Epidermal melanocyte (primary cell): ENCODE measurements at regions not wholly inside any gene's neighbourhood (a gene's known extent, or its start where the extent isn't known, plus 50 kb on each side); places are given as distances from the start of the nearest gene placed in this dataset.

Experiments used
- DNase-seq: peaks from one replicate; pipeline ENCODE4 v3.0.0; 2011; ENCODE audit warnings: low spot score; ENCODE audit not compliant: insufficient read length

DNA sequence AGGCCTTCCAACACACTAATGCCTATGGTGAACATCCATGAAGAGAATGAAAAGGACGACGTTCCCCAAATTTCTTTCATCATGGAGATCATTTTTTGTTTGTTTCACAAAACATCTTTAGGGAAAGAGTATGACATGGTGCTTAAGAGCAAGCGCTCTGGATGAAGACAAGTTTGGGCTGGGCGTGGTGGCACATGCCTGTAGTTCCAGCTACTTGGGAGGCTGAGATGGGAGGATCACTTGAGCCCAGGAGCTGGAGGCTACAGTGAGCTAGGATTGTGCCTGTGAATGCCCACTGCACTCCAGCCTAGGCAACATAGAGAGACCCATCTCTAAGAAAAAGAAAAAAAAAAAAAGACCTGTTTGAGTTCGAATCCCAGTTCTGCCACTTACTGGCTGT, 253.1 kb downstream of the PTPRU start:
- DNase-seq, result no peak

DNA sequence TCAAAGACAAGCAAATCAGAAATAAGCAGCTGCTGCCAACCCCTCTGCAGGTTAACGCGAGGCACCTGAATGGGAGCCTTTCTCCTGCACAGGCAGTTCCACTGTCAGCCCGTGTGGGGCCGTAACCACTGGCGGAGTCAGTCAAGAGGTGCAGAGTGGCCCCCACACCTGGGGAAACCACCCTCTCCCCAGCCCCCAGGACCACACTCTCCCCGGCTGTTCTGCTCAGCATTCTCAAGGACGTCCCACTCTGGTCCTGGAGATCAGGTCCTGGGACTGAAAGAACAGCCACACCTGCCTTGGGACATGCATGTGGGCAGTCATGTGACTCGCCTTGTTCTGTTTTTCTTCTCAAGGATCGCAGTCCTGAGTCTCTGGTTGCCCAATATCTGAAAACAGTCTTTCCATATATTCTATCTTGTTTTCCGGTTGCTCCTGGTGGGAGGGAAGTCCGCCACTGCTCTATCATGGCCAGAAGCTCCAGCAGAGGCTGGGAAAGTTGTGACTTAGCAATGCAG, 252.5 kb downstream of the PTPRU start:
- DNase-seq, result no peak

GRCh38 chr1:29488086-29488793, 251.9 kb downstream of the PTPRU start:
- DNase-seq, result no peak

DNA sequence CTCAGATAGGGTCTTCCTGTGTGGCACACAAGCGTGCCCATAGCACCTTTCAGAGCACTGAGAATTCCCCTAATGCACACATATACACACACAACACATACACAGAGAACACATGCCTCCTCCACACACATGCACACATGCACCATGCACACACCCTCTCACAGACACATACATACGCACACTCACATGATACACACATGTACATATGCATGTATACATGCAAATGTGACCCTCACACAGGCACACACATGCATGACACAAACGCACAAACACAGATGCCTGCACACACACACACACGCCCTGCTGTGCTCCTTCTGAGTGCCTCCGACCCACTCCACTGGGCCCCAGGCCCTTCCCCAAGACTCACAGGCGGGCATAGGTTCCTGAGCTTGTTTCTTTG, 251.0 kb downstream of the PTPRU start:
- no peak for DNase-seq

GRCh38 chr1:29485096-29485925, 249.0 kb downstream of the PTPRU start:
- DNase-seq, result no peak

- no peak for DNase-seq
Observed at GRCh38 chr1:29482991-29483390, 246.7 kb downstream of the PTPRU start.

GRCh38 chr1:29482064-29482463, 245.7 kb downstream of the PTPRU start:
- DNase-seq, result no peak

DNA sequence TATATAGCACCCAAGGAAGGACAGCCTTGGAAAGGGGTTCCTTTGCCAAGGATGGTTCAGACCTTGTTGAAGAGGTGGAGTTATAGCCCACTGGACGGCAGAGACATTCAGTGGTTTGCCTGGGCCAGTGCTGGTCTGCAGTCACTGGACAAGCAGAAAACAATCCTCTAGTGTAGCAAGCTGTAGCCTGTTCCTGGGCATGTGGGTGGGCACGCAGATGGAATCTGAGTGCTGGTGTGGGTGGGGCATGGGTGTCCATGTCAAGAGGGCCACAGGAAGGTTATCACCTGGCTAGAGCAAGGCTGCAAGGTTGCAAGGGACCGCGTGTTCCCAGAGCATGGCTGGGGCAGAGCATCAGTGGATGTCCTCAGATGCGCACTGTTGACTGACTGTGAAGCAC, 244.7 kb downstream of the PTPRU start:
- no peak for DNase-seq

DNA sequence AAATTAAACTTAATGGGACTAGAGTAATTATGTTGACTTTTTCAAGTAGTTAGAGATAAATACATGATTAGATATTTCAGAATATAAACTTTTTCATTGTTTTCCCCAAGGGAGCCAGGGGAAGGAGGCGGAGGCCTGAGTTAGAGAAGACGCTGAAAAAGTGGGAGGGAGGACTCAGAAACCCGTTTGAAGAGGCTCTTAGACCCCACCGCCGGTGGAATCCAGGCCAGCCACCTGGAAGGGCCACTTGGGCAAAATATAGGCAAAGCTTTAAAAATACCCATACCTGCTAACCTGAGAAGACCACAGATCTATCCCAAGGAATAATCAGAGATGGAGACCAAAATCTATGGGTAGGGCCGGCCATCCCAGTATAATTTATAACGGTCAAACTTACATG, 242.6 kb downstream of the PTPRU start:
- no peak for DNase-seq

DNA sequence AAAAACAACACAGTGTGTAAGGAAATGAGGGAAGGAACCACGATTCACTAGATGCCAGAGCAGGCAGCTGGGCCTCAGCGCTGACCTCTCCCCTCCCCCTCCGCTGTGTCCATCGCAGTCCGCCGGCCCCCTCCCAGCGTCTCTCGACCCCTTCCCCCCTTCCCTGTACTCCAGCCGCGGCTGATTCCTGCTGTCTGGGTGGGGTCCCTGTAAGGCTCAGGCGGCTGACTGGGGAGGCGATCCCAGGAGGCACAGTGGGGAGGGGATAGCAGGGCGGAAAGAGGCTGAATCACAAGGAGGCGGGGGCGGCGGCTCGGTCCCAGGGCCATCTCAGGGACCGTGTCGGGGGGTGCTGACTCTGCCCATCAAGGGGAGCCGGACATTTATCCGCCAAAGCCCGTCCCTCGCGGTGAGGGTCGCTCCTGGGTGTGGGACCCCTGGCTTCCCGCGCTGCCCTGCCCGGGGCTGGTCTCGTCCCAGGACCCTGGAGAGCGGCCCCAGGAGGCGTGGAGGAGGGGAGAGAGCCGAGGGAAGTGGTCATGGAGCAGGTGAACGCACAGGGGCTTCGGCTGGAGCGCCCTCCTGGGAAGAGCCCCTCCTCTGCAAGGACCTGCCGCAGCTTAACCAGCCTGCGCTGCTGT, 241.9 kb downstream of the PTPRU start:
- no peak for DNase-seq

DNA sequence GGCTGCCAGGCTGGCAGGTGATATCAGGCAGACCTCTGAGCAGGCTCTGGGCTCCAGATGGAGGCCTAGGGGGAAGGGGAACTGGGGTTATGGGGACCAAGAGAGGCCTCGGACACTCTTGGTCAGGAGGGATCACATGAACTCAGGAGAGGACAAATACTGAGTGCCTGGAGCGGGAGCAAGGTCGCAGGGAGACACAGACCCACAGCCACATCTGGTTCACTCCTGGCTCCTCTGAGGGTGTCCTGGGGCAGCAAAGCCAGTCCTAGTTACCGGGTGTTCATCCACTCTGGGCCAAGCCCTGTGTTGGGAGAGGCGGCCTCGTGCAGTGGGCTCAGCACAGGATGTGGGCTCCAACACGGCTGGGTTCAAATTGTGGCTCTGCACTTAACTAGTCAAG, 239.0 kb downstream of the PTPRU start:
- DNase-seq, result no peak

DNA sequence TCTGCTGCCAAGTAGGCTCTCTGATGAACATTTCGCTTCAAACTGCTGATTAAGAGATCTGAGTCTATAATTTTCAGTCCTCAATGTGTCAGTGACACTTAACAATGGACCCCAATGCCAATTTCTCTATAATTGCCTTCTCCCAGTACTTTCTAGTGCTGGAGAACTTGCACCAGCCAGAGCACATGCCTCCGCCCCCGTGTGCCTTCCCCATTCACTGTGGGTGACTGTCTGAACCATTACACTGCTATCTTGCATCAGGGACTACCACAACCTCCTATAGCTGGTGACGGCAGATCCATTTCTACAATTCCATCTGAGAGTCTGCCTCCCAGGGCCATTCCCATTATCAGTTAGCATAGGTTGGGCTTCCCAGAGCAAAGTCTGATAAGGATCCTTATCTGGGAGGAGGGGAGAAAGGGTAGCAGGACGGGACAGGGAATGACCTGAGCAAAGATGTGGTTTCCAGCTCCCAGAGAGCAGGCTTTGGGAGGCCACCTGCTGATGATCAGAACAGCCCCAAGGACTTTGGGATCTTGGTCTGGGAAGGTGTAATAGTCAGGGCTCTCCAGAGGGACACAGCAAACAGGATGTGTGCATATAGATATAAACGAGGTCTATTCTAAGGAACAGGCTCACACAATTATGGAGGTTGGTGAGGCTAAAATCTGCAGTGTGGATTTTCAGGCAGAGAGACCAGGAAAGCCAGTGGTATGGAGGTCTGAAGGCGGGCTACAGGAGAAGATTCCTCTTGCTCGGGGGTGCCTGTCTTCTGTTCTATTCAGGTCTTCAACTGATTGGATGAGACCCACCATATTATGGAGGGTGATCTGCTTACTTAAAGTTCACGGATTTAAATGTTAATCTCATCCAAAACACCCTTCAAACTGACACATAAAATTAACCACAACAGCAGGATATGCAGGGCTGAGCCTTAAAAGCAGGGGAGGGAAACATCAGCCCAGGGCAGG, 238.2 kb downstream of the PTPRU start:
- DNase-seq, result no peak

DNA sequence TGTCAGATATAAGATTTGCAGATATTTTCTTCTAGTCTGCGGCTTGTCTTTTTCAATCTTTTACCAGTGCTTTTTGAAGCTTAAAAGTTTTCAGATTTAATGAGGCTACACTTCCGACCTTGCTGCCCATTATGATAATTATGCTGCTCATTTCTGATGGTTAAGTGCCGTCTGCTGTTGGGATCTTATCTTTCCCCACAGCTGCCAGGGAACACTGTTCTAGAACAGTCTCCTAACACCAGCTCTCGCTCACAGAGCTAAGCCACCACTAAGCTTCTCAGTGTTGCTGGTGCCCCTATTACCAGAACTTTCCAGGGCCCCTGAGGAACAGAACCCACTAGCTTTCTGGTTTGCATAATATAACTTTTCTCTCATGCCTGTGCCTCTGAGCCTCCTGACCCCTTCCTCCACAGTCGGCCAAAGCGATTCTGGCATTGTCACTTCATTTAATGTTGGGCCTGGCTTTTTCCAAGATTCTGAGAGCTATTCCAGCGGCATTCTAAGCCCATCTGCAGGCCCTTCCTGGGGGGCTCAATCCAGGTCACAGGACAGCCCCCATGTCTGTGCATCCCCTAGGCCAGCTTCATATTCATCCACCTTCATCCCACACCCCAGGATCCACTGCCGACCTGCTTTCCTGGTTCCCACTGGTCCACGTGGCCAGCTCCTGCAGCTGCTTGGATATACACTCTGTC, 237.0 kb downstream of the PTPRU start:
- no peak for DNase-seq

DNA sequence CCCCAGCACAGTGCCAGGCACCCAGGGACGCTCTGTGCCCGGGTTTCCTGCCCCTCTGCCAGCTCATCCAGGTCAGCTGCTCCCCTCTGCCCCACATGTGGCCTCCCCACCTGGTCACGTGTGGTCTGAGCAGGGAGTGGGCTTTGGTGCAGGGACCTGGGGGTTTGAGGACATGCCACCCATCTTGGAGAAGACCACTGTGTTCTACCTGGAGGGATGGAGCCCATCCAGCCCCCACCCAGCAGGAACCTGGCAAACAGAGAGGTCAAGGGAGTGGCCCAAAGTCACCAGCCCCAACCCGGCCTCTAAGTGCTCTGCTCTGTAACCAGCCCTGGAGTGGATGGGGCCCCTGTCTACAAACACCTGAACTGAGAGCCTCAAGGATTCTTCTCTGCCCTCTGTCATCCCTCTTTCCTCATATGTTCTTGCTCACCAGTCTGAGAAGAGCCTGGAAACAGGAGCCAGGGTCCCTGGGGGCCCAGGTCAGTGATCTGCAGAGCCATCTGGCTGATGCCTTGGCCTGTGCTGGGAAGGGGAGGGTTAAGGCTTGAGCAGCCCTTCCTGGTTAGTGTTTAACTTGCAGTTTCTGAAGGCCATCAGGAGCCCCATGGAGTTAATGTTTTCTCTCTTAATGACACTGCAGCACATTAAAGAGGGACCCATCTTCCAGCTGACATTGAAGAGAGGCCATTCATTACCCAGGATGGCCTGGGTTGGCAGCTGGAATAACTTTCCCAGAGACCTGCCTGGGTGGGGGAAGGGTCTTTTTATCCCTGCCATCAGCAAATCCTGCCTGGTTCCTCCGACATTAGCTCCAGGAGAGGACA, 235.4 kb downstream of the PTPRU start:
- no peak for DNase-seq

DNA sequence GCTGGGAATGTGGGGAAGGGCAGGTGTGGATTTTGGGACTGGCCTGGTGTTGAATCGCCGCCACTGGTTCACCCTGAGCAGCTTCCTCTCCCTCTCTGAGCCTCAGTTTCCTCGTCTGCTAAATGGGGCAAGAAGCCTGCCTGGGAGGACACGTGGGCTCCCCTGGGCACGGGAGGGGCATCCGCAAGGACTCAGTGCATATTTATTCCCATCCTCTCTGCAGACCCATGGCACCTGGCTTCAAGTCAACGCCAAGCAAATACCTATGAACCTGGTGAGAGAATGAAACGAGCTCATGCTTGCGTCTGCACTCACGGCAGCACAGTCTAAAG, 234.4 kb downstream of the PTPRU start:
- no peak for DNase-seq

DNA sequence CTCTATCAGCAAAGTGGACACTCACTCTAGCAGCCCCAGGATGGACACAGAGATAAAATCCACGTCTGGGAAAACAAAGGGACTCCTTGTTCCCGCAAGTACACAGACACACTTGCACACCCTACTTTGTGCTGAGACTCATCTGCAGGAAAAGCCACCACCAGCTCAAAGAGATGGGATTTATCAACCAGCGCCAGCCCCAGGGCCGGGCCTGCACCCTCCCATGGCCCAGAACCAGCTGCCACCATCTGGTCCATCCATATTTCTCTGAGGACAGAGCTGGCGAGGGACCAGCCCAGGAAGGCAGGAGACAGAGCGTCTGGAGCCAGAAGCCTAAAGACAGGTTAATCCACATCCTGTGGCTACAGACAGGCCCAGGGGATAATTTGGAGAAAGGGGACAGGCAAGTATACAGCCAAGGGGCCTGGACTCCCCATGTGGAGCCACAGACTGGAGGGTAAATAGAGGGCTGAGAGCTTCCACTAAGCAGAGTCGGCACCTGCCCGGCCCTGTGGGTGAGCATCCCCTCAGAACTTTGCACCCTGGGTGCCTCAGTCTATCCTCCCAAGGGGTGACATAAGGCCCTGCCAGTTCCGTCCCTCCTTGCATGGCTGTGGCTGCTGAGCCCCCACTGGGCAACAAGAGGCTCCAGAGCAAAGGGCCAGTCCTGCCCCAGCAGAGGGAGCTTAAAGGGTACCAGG, 233.9 kb downstream of the PTPRU start:
- no peak for DNase-seq

DNA sequence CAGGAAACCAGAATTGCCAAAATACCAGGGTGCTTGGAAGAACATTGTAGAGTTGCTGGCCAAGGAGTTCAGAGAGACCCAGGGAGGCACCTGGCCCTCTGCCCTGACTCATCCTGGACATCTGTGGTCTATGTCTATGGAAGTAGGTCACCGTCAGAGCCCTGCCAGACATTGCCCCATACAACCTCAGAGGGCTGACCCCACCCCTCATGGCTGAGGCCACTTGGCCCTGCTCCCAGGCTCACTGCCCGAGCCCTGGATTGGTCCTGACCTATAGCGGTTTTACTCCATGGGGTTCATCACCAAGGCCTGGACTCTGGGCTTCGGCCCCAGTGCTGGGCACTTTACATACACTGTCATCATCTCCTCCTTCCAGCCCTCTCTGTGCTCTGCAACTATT, 233.1 kb downstream of the PTPRU start:
- DNase-seq, result no peak

DNA sequence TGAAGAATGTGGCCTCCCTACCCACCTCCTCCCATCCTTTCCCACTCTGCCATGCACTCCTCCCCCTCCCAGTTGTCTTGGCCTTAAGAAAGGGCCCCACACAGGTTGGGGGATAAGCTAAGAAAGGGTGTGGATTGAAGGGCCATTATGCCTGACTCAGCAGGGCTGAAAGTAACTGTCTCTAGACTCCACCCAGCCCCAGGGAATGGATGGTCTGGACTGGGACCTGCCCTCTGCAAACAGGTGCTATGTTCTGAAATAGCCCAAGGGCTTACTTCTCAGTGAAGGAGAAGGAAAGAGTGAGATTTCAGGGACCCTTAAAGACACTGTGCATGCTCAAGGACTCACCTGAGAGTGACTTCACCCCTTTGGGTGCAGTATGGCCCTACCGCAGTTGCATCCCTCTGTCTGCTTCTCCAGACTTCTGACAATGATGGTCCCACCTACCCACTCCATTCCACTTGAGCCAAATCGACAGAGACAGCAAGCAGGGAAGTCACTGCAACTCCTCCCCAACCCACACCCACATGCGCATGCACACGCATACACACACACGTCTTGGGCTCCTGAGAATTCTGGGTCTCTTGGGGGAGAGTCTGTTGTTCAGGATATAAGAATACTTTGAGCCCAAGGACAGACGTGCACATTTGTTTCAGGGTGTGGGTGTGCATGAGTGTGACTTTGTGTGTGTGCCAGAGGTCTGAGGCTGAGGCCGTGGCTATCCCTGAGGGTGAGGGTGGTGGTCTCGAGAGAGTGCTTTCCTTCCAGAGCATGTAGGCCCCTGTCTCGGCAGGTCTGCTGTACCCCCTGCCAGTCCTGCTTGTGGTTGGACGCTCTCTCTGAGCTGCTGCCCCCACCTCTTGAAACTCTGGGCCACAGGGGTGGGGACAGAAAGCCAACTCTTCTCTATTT, 231.9 kb downstream of the PTPRU start:
- DNase-seq, result no peak
